ENCODE measurements at regions not wholly inside any gene's neighbourhood (a gene's known extent, or its start where the extent isn't known, plus 50 kb on each side); places are given as distances from the start of the nearest gene placed in this dataset.

GRCh38 chr16:76035689-76036088 lies 241.5 kb upstream of the CNTNAP4 start:
- H4K91ac ChIP-seq (ENCODE audit: insufficient read depth, low read depth, low read length): no peak overlapping the region
- H3K14ac ChIP-seq (replicated peaks; ENCODE audit: low read depth, low read length): no peak overlapping the region
- H3K27me3 ChIP-seq (ENCODE audit: control insufficient read depth, insufficient read depth, low read length): no peaks in the 10 kb centered on the region
- WGBS, 2 experiments (ENCODE audit: extremely low coverage in 2 of 2, insufficient read length in 1 of 2): 100% methylated on average over 1 of the region's 2 CpGs; no CpG with 5 or more reads in 1 of the 2 experiments
- H2BK120ac ChIP-seq (ENCODE audit: low read depth, low read length): no peak overlapping the region
- ATAC-seq (ENCODE audit: low read depth) (no peak), DNase-seq (no peak)
- H3K4ac ChIP-seq (ENCODE audit: low read depth, low read length): no peak overlapping the region
- no peaks in the 10 kb centered on the region for H3K79me1 ChIP-seq (ENCODE audit: low read depth in 1 of 2, low read length in 2 of 2)
- H4K8ac ChIP-seq (ENCODE audit: low read depth in 2 of 2, low read length in 2 of 2): no peak overlapping the region
- no peak overlapping the region for H3K18ac ChIP-seq (ENCODE audit: low read depth, low read length)
- no peak overlapping the region for H2BK20ac ChIP-seq (ENCODE audit: low read depth, low read length)
- no peak overlapping the region for H2AK5ac ChIP-seq (ENCODE audit: low read depth, low read length)
- no peak overlapping the region for H2AFZ ChIP-seq (replicated peaks; ENCODE audit: low read length, poor library complexity)
- no peak for TF ChIP-seq ELK1 (IDR thresholded peaks at IDR 0.05; ENCODE audit: borderline replicate concordance, low read depth, low read length)
- TF ChIP-seq SMC3 (IDR thresholded peaks at IDR 0.05; ENCODE audit: low read depth, low read length): no peak
- TF ChIP-seq CEBPB (IDR thresholded peaks at IDR 0.05; ENCODE audit: low read depth, low read length): no peak
- TF ChIP-seq FOS (IDR thresholded peaks at IDR 0.05; ENCODE audit: low read depth, low read length): no peak
- TF ChIP-seq CHD1 (IDR thresholded peaks at IDR 0.05; ENCODE audit: low read depth, low read length): no peak
- TF ChIP-seq MAZ (IDR thresholded peaks at IDR 0.05; ENCODE audit: borderline replicate concordance, low read depth, low read length): no peak
- peaks cover 12% of the 10 kb centered on the region for H3K9me3 ChIP-seq (ENCODE audit: control insufficient read depth, insufficient read depth, low read length)
- POLR2A ChIA-PET (ENCODE audit: unreplicated experiment): no interaction called here
- no peak overlapping the region for H2BK5ac ChIP-seq (ENCODE audit: low read depth, low read length, poor library complexity, severe bottlenecking)
- H3K27ac ChIP-seq (ENCODE audit: insufficient read depth, low read length): no peak overlapping the region
- CTCF ChIA-PET: no interaction called here
- dilution Hi-C loops (cut with HindIII; ENCODE audit: low sequenced_read_pairs, unreplicated experiment): no loop called here
- H3K23ac ChIP-seq (ENCODE audit: low read depth, low read length): no peak overlapping the region
- no peak overlapping the region for H3K4me3 ChIP-seq (ENCODE audit: insufficient read depth, low read depth, low read length)
- H2AK9ac ChIP-seq (replicated peaks; ENCODE audit: low read depth, low read length, poor library complexity): no peak overlapping the region
- H3K9ac ChIP-seq (ENCODE audit: low read depth, low read length): no peak overlapping the region
- H3K36me3 ChIP-seq (ENCODE audit: control insufficient read depth, insufficient read depth, low read length): no peaks in the 10 kb centered on the region
- no peak overlapping the region for H3K56ac ChIP-seq (ENCODE audit: extremely low read depth, insufficient read depth, low read length)
- BruUV-seq (replicated peaks): no TSS peak
- H3K9me1 ChIP-seq (ENCODE audit: insufficient read depth, low read length): no peaks in the 10 kb centered on the region
- no peaks in the 10 kb centered on the region for H3K4me1 ChIP-seq (ENCODE audit: control insufficient read depth, insufficient read depth, low read length)
- no peaks in the 10 kb centered on the region for H4K20me1 ChIP-seq (ENCODE audit: insufficient read depth, low read length)
- no peak overlapping the region for H2BK15ac ChIP-seq (ENCODE audit: low read depth, low read length)
- no peak overlapping the region for H3K4me2 ChIP-seq (ENCODE audit: low read depth, low read length)
- in situ Hi-C loops (cut with MboI; ENCODE audit: low sequenced_read_pairs): no loop called here
- H4K5ac ChIP-seq (ENCODE audit: low read depth, low read length): no peak overlapping the region
- intact Hi-C loops (cut with micrococcal nuclease): no loop called here

Data from IMR-90 (cell line).